DND-41 (cell line): ENCODE measurements at regions not wholly inside any gene's neighbourhood (a gene's known extent, or its start where the extent isn't known, plus 50 kb on each side); places are given as distances from the start of the nearest gene placed in this dataset.

Source experiments
- CTCF ChIP-seq: IDR thresholded peaks from 2 replicates; pipeline ENCODE4 v1.5.1; 2012; ENCODE audit warnings: borderline replicate concordance, low read length, moderate library complexity, mild to moderate bottlenecking; ENCODE audit not compliant: poor library complexity, severe bottlenecking; ENCODE audit errors: extremely low read depth
- EZH2 ChIP-seq: IDR thresholded peaks from 3 replicates; pipeline ENCODE4 v1.6.1; 2012; ENCODE audit warnings: borderline replicate concordance, low read depth, mild to moderate bottlenecking, moderate library complexity, low read length, inconsistent platforms; ENCODE audit not compliant: severe bottlenecking

- TF ChIP-seq CTCF, result no peak
- no peak for TF ChIP-seq EZH2
Observed at GRCh38 chr12:17971850-17972249, 118.1 kb downstream of the RERGL start.
